CD14-positive monocyte (primary cell): ENCODE measurements at regions not wholly inside any gene's neighbourhood (a gene's known extent, or its start where the extent isn't known, plus 50 kb on each side); places are given as distances from the start of the nearest gene placed in this dataset.

Source experiments
- DNase-seq, 3 donors: peaks; one replicate each; pipeline ENCODE4 v3.0.0-alpha.2; 2011 to 2022
- H2AFZ ChIP-seq: 2 replicates; pipeline ENCODE4 v1.6.0; 2012; ENCODE audit warnings: mild to moderate bottlenecking, low read depth, low read length, inconsistent platforms; ENCODE audit not compliant: insufficient read depth, poor library complexity, severe bottlenecking
- H3K27ac ChIP-seq, 2 donors: 1 replicate in 1 of 2; 2 replicates in 1 of 2; pipeline ENCODE4 v1.5.1; 2012 to 2013; ENCODE audit warnings: low read length in 2 of 2, control low read depth in 1 of 2, inconsistent platforms in 1 of 2, low read depth in 1 of 2, mild to moderate bottlenecking in 1 of 2
- H3K27me3 ChIP-seq, 2 donors: one replicate each; pipeline versions ENCODE4 v1.6.0 to v1.6.1; 2011 to 2013; ENCODE audit warnings: low read length in 2 of 2; ENCODE audit not compliant: control insufficient read depth in 2 of 2, insufficient read depth in 2 of 2
- H3K36me3 ChIP-seq, 2 donors: replicated peaks in 1 of 2; 1 replicate in 1 of 2; 2 replicates in 1 of 2; pipeline versions ENCODE4 v1.5.1 to v1.6.1; 2012 to 2013; ENCODE audit warnings: low read length in 2 of 2, control low read depth in 1 of 2, inconsistent platforms in 1 of 2, mild to moderate bottlenecking in 1 of 2; ENCODE audit not compliant: insufficient read depth in 2 of 2, control insufficient read depth in 1 of 2
- H3K4me1 ChIP-seq, 2 donors: 1 replicate in 1 of 2; 2 replicates in 1 of 2; pipeline versions ENCODE4 v1.5.1 to v1.6.1; 2012 to 2013; ENCODE audit warnings: low read length in 2 of 2, control low read depth in 1 of 2, inconsistent platforms in 1 of 2, mild to moderate bottlenecking in 1 of 2, moderate library complexity in 1 of 2; ENCODE audit not compliant: insufficient read depth in 2 of 2, control insufficient read depth in 1 of 2
- H3K4me2 ChIP-seq: replicated peaks from 2 replicates; pipeline ENCODE3; 2012; ENCODE audit warnings: low read length, moderate library complexity, mild to moderate bottlenecking; ENCODE audit not compliant: poor library complexity, severe bottlenecking; ENCODE audit errors: extremely low read depth
- H3K4me3 ChIP-seq, 3 experiments: fragments of 200-600 bp in 1 of 3; sonication (generic) in 1 of 3; replicated peaks in 1 of 3; 1 replicate in 2 of 3; 2 replicates in 1 of 3; pipeline ENCODE4 v1.5.1; 2011 to 2013; ENCODE audit warnings: low read length in 3 of 3, mild to moderate bottlenecking in 3 of 3, control low read depth in 2 of 3, low read depth in 2 of 3, inconsistent platforms in 1 of 3, moderate library complexity in 1 of 3
- H3K79me2 ChIP-seq: 2 replicates; pipeline ENCODE4 v1.6.0; 2012; ENCODE audit warnings: mild to moderate bottlenecking, control low read depth, inconsistent platforms, low read length, moderate library complexity; ENCODE audit not compliant: insufficient read depth
- H3K9ac ChIP-seq: 2 replicates; pipeline ENCODE4 v1.6.0; 2017; ENCODE audit warnings: low read length, mild to moderate bottlenecking; ENCODE audit not compliant: insufficient read depth, poor library complexity, severe bottlenecking
- H3K9me3 ChIP-seq, 2 donors: replicated peaks in 1 of 2; 1 replicate in 1 of 2; 2 replicates in 1 of 2; pipeline versions ENCODE4 v1.5.1 to v1.6.1; 2012 to 2013; ENCODE audit warnings: low read length in 2 of 2, control low read depth in 1 of 2; ENCODE audit not compliant: control insufficient read depth in 1 of 2, insufficient read depth in 1 of 2
- H4K20me1 ChIP-seq: 2 replicates; pipeline ENCODE4 v1.6.0; 2012; ENCODE audit warnings: mild to moderate bottlenecking, low read length, control low read depth, moderate library complexity; ENCODE audit not compliant: insufficient read depth
- H3K27ac Mint-ChIP-seq, 7 donors: one replicate each; pipeline ENCODE4 v1.8.0; 2020; ENCODE audit warnings: mild to moderate bottlenecking in 7 of 7, mixed read lengths in 7 of 7, moderate library complexity in 6 of 7, inconsistent platforms in 2 of 7
- H3K27me3 Mint-ChIP-seq, 3 donors: one replicate each; pipeline ENCODE4 v1.8.0; 2021 to 2022; ENCODE audit warnings: low read depth in 3 of 3, mild to moderate bottlenecking in 3 of 3, mixed read lengths in 3 of 3, moderate library complexity in 3 of 3, inconsistent platforms in 1 of 3
- H3K36me3 Mint-ChIP-seq, 2 donors: one replicate each; pipeline ENCODE4 v1.8.0; 2020; ENCODE audit warnings: mixed read lengths in 2 of 2, inconsistent platforms in 1 of 2, mild to moderate bottlenecking in 1 of 2
- H3K4me1 Mint-ChIP-seq: one replicate; pipeline ENCODE4 v1.8.0; 2020; ENCODE audit warnings: mild to moderate bottlenecking, mixed read lengths
- H3K4me3 Mint-ChIP-seq, 2 donors: one replicate each; pipeline ENCODE4 v1.8.0; 2020; ENCODE audit warnings: mild to moderate bottlenecking in 2 of 2, mixed read lengths in 2 of 2, moderate library complexity in 1 of 2
- H3K9me3 Mint-ChIP-seq, 7 donors: one replicate each; pipeline ENCODE4 v1.8.0; 2020 to 2022; ENCODE audit warnings: mixed read lengths in 7 of 7, mild to moderate bottlenecking in 6 of 7, moderate library complexity in 6 of 7, inconsistent platforms in 2 of 7
- WGBS: methylation state at CpG from one replicate; pipeline ENCODE4 v1.1.5; 2013; ENCODE audit warnings: missing lambda C conversion rate; ENCODE audit not compliant: insufficient coverage; 5-methylcytosine and 5-hydroxymethylcytosine counted together
- intact Hi-C, 2 donors: fragments of 100-400 bp; cut with micrococcal nuclease; formaldehyde crosslinking; loops; one replicate each; pipeline versions ENCODE4 v1.15.0 to v1.15.1; 2023
- TF ChIP-seq, protein P1 (sequence below): fragments of 200-600 bp; IDR thresholded peaks from one replicate; pipeline ENCODE4 v1.8.0; 2022; ENCODE audit warnings: antibody characterized with exemption, mild to moderate bottlenecking

DNA sequence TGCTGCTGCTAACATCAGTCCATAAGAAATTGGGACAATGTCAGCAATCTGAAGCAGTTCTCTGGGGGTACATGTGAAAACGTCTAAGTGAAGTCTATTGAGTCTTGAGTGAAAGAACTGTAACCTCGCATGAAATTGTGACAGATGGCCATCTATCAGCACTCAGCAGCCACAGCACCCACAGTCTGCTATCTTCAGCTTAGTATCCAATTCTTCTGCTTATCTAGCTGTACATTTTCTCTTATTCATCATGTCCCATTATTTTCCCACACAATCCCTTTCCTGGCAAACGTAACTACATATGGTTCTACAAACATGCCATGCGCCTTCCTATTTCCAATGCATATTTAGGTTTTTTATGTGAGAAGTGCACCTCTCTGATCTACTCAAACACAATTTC, 629.7 kb downstream of the NTRK3 start:
- no peak overlapping the region for H2AFZ ChIP-seq
- H3K4me1 Mint-ChIP-seq, result no peaks in the 10 kb centered on the region
- H3K36me3 ChIP-seq, result no peaks in the 10 kb centered on the region
- no peaks in the 10 kb centered on the region for H3K36me3 Mint-ChIP-seq
- H3K27me3 Mint-ChIP-seq, result peaks cover 0 to 7% (median 4%) of the 10 kb centered on the region in 3 donors
- WGBS, result 100% methylated on average over 1 of the region's 4 CpGs
- no peak for DNase-seq
- H3K4me3 Mint-ChIP-seq, result no peak overlapping the region
- no peaks in the 10 kb centered on the region for H3K9me3 ChIP-seq
- H3K9me3 Mint-ChIP-seq, result peaks cover 0 to 4% (median under 1%) of the 10 kb centered on the region in 7 donors
- no peaks in the 10 kb centered on the region for H4K20me1 ChIP-seq
- no peak overlapping the region for H3K4me3 ChIP-seq
- H3K4me1 ChIP-seq, result no peaks in the 10 kb centered on the region
- H3K27me3 ChIP-seq, result no peaks in the 10 kb centered on the region
- TF ChIP-seq, protein P1, sequence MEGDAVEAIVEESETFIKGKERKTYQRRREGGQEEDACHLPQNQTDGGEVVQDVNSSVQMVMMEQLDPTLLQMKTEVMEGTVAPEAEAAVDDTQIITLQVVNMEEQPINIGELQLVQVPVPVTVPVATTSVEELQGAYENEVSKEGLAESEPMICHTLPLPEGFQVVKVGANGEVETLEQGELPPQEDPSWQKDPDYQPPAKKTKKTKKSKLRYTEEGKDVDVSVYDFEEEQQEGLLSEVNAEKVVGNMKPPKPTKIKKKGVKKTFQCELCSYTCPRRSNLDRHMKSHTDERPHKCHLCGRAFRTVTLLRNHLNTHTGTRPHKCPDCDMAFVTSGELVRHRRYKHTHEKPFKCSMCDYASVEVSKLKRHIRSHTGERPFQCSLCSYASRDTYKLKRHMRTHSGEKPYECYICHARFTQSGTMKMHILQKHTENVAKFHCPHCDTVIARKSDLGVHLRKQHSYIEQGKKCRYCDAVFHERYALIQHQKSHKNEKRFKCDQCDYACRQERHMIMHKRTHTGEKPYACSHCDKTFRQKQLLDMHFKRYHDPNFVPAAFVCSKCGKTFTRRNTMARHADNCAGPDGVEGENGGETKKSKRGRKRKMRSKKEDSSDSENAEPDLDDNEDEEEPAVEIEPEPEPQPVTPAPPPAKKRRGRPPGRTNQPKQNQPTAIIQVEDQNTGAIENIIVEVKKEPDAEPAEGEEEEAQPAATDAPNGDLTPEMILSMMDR, result no peak
- no peaks in the 10 kb centered on the region for H3K79me2 ChIP-seq
- H3K4me2 ChIP-seq, result no peak overlapping the region
- H3K27ac Mint-ChIP-seq, result no peak overlapping the region
- H3K9ac ChIP-seq, result no peak overlapping the region
- H3K27ac ChIP-seq, result no peak overlapping the region
- intact Hi-C loops, result no loop called here

DNA sequence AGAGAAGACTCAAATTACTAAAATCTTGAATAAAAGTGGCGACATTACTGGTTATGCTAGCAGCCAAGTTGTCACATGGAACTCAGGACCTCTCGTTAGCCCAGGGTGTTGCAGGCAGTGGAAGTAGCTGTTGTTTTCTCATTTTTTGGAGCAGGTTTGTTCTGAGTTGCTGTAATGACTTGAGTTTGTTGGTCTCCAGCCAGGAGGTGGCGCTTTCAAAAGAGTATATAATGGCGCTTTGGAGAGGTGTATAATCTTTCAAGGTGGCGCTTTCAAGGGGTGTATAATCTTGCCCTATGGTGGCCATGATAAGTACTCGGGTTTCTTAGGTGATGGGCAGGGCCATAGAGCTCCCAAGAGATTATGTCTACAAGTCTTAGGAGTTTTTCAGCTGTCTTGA, 632.7 kb downstream of the NTRK3 start:
- Mint-ChIP-seq H3K4me1 (no peaks in the 10 kb centered on the region), H3K27ac (no peak overlapping the region), H3K27me3 (peaks cover 0 to 4% (median 4%) of the 10 kb centered on the region in 3 donors), H3K4me3 (no peak overlapping the region), H3K9me3 (peaks cover 0 to 5% (median 3%) of the 10 kb centered on the region in 7 donors), H3K36me3 (no peaks in the 10 kb centered on the region)
- H3K36me3 ChIP-seq, result no peaks in the 10 kb centered on the region
- no peaks in the 10 kb centered on the region for H3K79me2 ChIP-seq
- H3K9ac ChIP-seq, result no peak overlapping the region
- intact Hi-C loops, result no loop called here
- TF ChIP-seq, protein P1, result no peak
- WGBS, result 63% methylated on average over 5 of the region's 6 CpGs
- no peaks in the 10 kb centered on the region for H4K20me1 ChIP-seq
- no peak for DNase-seq
- H3K4me1 ChIP-seq, result no peaks in the 10 kb centered on the region
- H3K27ac ChIP-seq, result no peak overlapping the region
- no peaks in the 10 kb centered on the region for H3K27me3 ChIP-seq
- H2AFZ ChIP-seq, result no peak overlapping the region
- no peaks in the 10 kb centered on the region for H3K9me3 ChIP-seq
- H3K4me3 ChIP-seq, result no peak overlapping the region
- H3K4me2 ChIP-seq, result no peak overlapping the region
